Stimulated activated memory B cell treated with anti-CD40 and anti-IgM and Interleukin-4, amounts not matched to agents 10 μg/mL and 1 μg/mL and 100 μg/mL, for 72 hours (primary cell): ENCODE measurements at regions not wholly inside any gene's neighbourhood (a gene's known extent, or its start where the extent isn't known, plus 50 kb on each side); places are given as distances from the start of the nearest gene placed in this dataset.

Experiments
- ATAC-seq: fragments of 150-1000 bp; cut with Tn5 transposase; 2 replicates; pipeline ENCODE4 v1.10.0; 2021
- H3K27ac Mint-ChIP-seq: one replicate; pipeline ENCODE4 v1.8.0; 2022; ENCODE audit warnings: mild to moderate bottlenecking, mixed read lengths
- H3K27me3 Mint-ChIP-seq: one replicate; pipeline ENCODE4 v1.8.0; 2022; ENCODE audit warnings: mixed read lengths
- H3K36me3 Mint-ChIP-seq: one replicate; pipeline ENCODE4 v1.8.0; 2022; ENCODE audit warnings: mixed read lengths
- H3K4me1 Mint-ChIP-seq: one replicate; pipeline ENCODE4 v1.8.0; 2022; ENCODE audit warnings: mixed read lengths
- H3K4me3 Mint-ChIP-seq: one replicate; pipeline ENCODE4 v1.8.0; 2022; ENCODE audit warnings: mild to moderate bottlenecking, moderate library complexity, mixed read lengths
- H3K9me3 Mint-ChIP-seq: one replicate; pipeline ENCODE4 v1.8.0; 2022; ENCODE audit warnings: mixed read lengths

DNA sequence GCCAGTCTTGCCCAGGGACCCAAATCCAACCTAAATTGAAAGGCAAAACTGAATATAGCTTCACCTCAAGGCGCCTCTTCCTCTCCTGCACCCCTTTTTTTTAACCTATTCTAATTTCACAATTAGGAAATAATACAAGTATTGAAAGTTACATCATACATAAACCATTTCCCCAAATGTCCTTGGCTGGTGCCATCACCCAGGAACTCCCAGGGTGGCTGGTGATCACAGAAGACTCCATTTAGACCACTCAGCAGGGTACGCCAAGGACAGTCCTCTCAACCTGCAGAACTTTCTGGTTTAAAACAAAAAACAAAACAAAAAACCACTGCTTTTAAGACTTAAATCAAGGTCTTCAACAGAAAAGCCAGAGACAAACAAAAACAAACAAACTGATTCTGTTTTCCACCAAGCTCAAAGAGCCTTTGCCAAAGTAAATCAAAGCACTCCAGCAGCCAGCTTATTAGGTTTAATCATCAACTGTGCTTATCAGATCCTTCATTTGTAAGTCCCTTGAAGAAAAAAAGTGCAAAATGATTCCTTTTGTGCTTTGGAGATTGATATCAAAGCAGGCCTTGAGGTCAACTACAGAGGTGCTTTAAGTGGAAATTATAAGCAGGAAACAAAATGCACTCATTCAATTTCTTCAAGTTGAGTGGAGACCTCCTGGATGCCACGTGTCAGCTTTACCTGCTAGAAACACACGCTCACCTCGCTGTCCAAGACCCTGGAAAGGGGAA, 113.0 kb downstream of the ETS2 start:
- Mint-ChIP-seq H3K27me3 (peaks cover 36% of the 10 kb centered on the region), H3K4me1 (no peaks in the 10 kb centered on the region), H3K4me3 (no peak overlapping the region), H3K27ac (no peak overlapping the region), H3K36me3 (no peaks in the 10 kb centered on the region), H3K9me3 (peaks cover 6% of the 10 kb centered on the region)
- ATAC-seq: no peak

DNA sequence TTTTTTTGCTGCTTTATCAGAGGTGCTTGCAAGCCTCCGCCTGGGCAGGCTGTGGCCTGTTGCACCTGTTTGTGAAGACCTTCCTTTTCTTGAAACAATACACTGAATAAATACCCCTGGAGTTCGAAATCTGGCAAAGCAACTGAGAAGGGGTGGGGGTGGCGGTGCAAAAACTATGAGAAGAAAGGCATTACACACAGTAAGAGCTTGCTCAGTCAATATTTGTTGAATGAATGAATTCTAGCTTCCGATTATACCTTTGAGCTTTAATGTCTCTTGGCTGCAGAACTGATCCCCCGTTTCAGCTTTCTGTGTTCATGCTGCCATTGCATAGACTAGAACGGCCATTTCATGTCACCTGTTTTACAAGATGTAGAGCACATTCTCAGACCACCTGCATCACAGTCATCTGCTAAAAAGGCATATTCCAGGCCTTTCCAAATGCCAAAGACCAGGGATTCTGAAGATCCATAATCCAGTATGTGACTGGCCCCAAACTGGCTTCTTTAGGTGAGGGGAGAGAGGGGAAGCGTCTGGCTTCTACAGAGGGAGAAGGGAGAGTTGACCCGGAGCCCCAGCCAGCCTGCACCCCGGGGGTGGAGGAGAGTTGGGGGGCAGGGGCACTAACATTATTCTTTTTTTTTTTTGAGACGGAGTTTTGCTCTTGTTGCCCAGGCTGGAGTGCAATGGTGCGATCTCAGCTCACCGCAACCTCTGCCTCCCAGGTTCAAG, 111.5 kb downstream of the ETS2 start:
- H3K9me3 Mint-ChIP-seq: no peaks in the 10 kb centered on the region
- no peaks in the 10 kb centered on the region for H3K4me1 Mint-ChIP-seq
- H3K36me3 Mint-ChIP-seq: no peaks in the 10 kb centered on the region
- H3K27ac Mint-ChIP-seq: no peak overlapping the region
- H3K27me3 Mint-ChIP-seq: peaks cover 28% of the 10 kb centered on the region
- no peak overlapping the region for H3K4me3 Mint-ChIP-seq
- ATAC-seq: no peak

DNA sequence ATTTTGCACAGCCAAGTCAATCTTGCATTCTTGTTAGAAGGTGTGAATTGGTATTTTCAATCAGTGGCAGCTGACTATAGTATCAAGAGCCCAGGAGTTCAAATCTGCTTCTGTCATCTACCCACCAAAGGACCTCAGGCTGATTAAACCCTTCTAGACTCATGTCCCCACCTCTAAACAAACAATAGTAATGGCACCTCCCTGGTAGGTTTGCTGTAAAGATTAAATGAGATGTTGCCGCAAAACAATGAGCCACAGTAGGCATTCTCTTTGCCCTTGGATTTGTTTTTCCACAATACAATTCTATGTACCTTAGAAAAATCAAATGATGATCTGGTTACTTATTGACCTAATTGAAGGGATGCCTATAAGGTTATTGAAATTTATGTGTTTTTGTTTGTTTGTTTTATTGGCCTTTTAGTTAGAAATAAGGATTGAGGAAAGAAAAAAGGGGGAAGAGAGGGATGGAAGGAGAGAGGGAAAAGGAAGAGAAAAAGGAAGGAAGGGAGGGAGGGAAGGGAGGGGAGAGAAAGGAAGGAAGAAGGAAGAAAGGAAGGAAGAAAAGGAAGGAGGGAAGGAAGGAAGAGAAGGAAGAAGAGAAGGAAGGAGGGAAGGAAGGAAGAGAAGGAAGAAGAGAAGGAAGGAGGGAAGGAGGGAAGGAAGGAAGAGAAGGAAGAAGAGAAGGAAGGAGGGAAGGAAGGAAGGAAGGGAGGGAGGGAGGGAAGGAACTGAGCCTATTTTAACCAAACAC, 110.7 kb downstream of the ETS2 start:
- no peak overlapping the region for H3K27ac Mint-ChIP-seq
- H3K27me3 Mint-ChIP-seq: peaks cover 25% of the 10 kb centered on the region
- no peak for ATAC-seq
- H3K4me1 Mint-ChIP-seq: no peaks in the 10 kb centered on the region
- H3K36me3 Mint-ChIP-seq: no peaks in the 10 kb centered on the region
- no peaks in the 10 kb centered on the region for H3K9me3 Mint-ChIP-seq
- H3K4me3 Mint-ChIP-seq: no peak overlapping the region

DNA sequence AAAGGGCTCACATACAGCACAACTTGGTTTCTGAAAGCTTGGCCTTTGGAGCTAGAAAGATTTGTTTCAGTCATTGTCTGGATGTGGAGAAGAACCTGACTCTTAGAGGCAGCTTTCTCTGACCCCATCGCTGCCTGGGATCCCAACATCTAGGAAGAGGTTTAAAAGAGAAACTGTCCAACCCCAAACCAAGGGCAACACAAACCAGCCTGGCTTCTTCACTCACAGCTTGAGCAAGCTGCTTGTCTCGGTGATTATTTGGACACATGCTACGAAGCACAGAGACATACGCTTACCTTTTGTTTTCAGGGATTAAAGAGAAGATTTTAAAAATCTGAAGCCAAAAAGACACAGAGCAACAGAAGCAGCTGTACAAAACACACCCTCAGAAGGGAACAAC, 109.8 kb downstream of the ETS2 start:
- Mint-ChIP-seq H3K27ac (no peak overlapping the region), H3K4me1 (no peaks in the 10 kb centered on the region), H3K4me3 (no peak overlapping the region), H3K36me3 (no peaks in the 10 kb centered on the region), H3K9me3 (no peaks in the 10 kb centered on the region), H3K27me3 (peaks cover 24% of the 10 kb centered on the region)
- no peak for ATAC-seq

DNA sequence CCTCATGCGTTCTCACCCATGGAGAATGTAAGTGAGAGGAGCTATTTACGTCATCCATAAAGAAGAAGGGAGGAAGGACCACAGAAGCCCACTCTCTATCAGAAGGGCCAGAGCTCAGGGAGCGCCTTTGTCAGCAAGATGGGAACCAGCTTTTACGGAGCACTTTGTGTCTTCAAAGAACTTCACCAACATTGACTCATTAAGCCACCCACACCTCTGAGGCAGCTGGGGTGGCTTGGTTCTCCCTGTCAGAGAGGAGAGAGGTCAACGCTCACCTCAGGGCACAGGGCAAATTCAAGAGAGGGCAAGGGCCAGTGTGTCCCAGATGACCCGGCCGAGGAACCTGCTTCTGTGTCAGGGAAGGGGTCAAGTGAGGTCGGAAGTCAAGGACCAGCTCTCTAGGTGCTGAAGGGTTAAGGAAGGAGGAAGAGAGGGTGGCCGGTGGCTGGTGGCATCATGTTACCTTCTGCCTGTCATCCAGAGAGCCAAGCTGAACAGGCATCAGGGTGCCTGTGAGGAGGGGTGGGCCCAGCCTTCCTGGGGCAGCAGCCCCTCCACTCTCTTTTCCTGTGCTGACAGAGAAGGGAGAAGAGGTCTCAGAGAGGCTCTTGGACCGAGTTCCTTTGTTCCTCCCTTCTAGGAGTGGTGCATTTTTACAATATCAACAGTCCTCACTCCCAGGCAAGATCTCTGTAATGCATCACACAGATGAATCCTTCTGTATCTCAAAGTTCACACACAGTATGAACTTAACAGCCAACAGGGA, 109.0 kb downstream of the ETS2 start:
- ATAC-seq: no peak
- Mint-ChIP-seq H3K27me3 (peaks cover 19% of the 10 kb centered on the region), H3K4me3 (no peak overlapping the region), H3K4me1 (no peaks in the 10 kb centered on the region), H3K9me3 (no peaks in the 10 kb centered on the region), H3K36me3 (no peaks in the 10 kb centered on the region), H3K27ac (no peak overlapping the region)

DNA sequence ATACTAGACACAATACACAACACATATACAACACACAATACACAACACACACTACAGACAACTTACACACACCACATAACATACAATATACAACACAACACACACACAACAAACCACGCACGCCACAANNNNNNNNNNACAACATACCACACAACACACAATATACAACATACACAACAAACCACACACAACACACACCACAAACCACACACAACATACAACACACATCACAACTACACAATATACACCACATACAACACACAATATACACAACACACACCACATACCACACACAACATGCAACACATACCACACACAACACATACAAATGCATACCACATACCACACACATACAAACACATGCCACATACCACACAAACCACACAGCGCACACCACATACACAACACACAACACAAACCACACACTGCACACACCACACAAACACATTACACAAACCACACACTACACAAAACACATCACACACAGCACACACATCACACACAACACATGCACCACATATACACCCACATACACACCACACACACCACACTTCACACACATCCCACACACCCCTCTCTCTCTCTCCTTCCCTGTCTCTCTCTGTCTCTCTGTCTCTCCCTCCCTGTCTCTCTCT, 108.3 kb downstream of the ETS2 start:
- H3K36me3 Mint-ChIP-seq: no peaks in the 10 kb centered on the region
- H3K4me1 Mint-ChIP-seq: no peaks in the 10 kb centered on the region
- ATAC-seq: no peak
- no peak overlapping the region for H3K27ac Mint-ChIP-seq
- H3K4me3 Mint-ChIP-seq: no peak overlapping the region
- no peaks in the 10 kb centered on the region for H3K9me3 Mint-ChIP-seq
- peaks cover 18% of the 10 kb centered on the region for H3K27me3 Mint-ChIP-seq

DNA sequence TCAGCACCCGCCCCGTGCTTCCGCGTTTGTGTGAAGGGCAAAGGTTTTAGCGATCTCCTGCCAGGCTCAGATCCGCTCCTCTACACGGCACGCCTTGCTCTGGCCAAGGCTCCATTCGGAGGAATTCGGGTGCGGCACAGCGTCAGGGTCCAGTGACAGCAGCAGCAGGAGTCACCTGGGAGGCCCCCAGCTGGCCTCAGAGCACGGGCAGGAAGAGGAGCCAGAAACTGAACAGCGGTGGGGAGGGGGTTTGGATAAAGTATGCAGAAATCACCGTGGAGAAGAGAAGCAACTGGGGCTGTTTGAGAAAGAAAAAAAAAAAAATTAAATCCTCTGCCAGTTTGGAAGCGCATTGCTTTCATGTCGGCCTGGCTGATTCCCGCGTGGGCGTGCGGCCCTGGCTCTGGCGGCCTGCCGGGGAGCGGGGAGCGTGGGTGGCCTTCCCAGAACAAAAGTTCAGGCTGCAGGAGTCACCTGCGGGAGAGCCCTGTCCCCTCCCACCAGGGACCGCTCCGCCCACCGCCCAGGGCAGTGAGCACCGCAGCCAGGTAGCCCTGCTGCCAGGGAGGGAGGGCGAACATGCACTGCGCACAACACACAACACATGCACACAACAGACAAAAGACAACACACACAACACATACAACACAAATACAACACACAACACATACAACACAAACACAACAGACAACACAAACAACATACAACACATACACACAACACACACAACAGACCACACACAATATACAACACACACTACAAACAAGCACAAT, 107.6 kb downstream of the ETS2 start:
- H3K4me3 Mint-ChIP-seq: no peak overlapping the region
- no peak overlapping the region for H3K27ac Mint-ChIP-seq
- H3K4me1 Mint-ChIP-seq: no peaks in the 10 kb centered on the region
- peaks cover 23% of the 10 kb centered on the region for H3K27me3 Mint-ChIP-seq
- ATAC-seq: no peak
- no peaks in the 10 kb centered on the region for H3K9me3 Mint-ChIP-seq
- H3K36me3 Mint-ChIP-seq: no peaks in the 10 kb centered on the region

DNA sequence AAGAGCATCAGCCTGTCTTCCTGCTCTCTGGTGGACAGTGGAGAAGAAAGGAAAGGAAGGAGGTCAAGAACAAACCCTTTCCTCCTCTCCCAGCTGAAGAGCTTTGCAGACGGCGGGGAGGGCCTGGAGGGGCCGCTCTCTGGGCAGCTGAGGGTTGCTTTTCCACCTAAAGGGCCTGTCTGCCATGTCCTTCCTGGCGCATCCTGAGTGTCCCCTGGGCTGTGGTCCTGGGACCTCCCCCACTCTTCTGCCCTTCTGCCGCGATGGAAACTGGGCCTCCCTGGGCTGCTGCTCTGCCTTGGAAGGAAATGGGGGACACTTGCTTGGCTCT, 107.0 kb downstream of the ETS2 start:
- ATAC-seq: no peak
- Mint-ChIP-seq H3K27me3 (peaks cover 27% of the 10 kb centered on the region), H3K27ac (no peak overlapping the region), H3K9me3 (no peaks in the 10 kb centered on the region), H3K4me3 (no peak overlapping the region), H3K36me3 (no peaks in the 10 kb centered on the region), H3K4me1 (no peaks in the 10 kb centered on the region)

DNA sequence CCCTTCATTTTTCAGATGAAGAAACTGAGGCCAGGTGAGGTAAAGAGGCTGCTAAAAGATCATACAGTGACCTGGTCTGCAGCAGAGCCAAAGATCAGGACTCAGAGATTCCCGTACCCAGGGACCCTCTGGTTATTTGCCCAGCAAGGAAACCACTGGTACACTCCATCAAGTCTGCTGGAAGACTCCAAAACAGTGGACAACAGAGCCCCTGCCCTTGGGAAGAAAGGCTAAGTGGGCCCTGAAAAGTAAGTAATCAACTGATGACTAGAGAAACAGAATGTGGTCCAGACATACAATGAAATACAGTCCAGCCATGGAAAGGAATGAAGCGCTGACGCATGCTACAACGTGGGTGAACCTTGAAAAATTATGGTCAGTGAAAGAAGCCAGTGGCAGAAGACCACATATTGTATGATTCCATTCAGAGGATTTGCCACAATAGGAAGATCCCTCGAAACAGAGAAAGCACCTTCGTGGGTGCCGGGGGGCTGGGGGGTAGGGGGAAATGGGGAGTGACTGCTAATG, 106.4 kb downstream of the ETS2 start:
- no peak overlapping the region for H3K27ac Mint-ChIP-seq
- no peak for ATAC-seq
- H3K4me1 Mint-ChIP-seq: no peaks in the 10 kb centered on the region
- no peak overlapping the region for H3K4me3 Mint-ChIP-seq
- no peaks in the 10 kb centered on the region for H3K9me3 Mint-ChIP-seq
- H3K27me3 Mint-ChIP-seq: peaks cover 33% of the 10 kb centered on the region
- no peaks in the 10 kb centered on the region for H3K36me3 Mint-ChIP-seq

DNA sequence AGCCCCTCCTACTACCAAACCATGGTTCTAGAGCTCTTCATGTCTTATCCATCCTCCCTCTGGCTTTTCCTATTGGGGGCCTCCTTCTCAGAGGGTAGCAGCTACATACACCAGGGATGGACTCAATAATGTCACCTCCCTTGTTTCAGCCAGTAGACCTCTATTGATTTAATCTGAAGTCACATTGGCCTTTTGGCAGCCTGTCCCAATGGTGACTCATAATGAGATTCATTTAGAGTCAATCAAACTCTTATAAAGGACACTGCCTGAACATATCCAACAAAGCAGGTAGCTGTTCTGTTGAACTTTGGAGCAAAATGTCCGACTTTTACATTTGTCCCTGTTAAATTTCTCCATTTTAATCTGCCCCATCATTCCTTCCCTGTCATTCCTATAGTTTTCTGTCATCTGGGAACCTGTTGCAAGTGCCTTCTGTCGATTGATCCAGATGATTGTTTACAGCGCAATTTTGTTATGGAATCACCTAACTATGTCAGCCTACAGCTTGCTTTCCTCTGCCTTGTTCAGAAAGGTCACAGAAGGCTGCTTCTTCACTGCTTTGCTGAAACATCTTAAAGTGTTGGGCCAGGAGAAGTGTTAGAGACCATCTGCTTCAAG, 105.9 kb downstream of the ETS2 start:
- H3K27ac Mint-ChIP-seq: no peak overlapping the region
- no peak overlapping the region for H3K4me3 Mint-ChIP-seq
- no peak for ATAC-seq
- no peaks in the 10 kb centered on the region for H3K36me3 Mint-ChIP-seq
- H3K4me1 Mint-ChIP-seq: no peaks in the 10 kb centered on the region
- H3K27me3 Mint-ChIP-seq: peaks cover 33% of the 10 kb centered on the region
- H3K9me3 Mint-ChIP-seq: no peaks in the 10 kb centered on the region

DNA sequence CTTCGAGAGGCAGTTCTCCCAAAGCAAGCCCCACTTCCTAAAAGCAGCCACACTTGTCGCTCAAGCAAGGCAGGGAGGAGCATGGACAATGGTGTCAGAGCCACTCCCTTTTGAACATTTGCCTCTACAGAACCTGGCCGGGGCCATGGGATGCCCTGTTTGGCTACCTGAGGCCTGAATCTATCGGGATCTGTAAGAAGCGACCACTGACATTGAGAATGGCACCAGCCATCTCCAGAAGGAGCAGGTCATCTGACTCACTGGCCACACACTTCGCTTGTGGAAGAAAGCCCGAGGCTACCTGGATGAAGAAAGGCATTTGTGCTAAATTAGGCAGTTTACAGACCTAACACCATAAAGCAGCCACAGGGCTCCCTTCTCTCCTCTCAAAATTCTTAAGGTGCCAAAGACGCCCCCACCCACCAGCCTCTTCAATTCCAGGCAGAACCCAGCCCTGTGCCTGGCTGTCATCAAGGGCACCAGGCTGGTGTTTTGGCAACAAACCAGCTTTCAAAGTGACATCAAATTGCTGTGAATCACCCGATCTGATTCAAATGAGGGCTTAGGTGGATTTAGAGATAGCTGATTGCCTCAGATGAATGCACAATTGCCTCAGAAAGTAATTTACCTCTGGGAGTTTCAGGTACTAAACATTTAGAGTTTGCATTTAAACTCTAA, 104.8 kb downstream of the ETS2 start:
- H3K4me3 Mint-ChIP-seq: no peak overlapping the region
- no peak overlapping the region for H3K27ac Mint-ChIP-seq
- no peaks in the 10 kb centered on the region for H3K4me1 Mint-ChIP-seq
- no peak for ATAC-seq
- peaks cover 26% of the 10 kb centered on the region for H3K27me3 Mint-ChIP-seq
- H3K9me3 Mint-ChIP-seq: no peaks in the 10 kb centered on the region
- H3K36me3 Mint-ChIP-seq: no peaks in the 10 kb centered on the region

DNA sequence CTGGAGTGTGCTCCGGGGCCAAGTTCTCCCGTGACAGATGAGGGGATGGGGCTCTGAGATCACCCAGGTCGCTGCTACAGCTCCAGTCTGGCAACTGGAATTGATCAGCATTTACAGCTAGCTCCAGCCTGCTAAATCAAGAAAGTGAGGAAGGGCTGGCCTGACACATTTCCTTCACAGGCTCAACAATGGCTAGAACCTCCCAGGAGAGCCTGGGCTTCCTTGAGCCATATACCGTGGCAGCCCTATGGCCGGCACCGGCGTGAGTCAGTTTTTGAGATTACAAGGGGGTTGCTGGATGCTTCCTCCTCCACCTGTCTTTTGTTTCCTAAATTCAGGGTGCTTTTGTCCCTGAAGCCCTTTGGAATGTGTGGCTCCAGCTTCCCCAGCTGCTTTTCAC, 104.2 kb downstream of the ETS2 start:
- peaks cover 26% of the 10 kb centered on the region for H3K27me3 Mint-ChIP-seq
- ATAC-seq: no peak
- H3K4me3 Mint-ChIP-seq: no peak overlapping the region
- H3K27ac Mint-ChIP-seq: no peak overlapping the region
- no peaks in the 10 kb centered on the region for H3K9me3 Mint-ChIP-seq
- no peaks in the 10 kb centered on the region for H3K36me3 Mint-ChIP-seq
- H3K4me1 Mint-ChIP-seq: no peaks in the 10 kb centered on the region

DNA sequence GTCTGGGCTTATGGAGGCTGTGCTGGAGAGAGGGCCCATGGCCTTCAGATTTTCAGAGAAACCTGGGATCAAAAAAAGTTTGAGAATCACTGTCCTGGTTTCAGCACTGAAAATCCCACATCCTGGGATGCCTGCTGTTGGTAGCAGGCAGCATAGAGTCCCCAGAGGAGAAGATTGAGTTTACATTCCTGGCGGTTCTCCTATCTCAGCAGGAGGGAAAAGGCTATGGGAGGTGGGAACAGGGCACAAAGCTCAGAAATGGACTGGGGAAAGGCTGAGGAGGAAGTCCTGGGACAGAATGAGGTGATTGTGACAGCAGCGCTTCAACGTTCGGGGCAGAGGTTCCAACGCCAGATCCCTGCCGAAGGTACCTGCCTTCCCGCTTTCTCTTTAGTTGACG, 103.4 kb downstream of the ETS2 start:
- no peak overlapping the region for H3K4me3 Mint-ChIP-seq
- H3K4me1 Mint-ChIP-seq: no peaks in the 10 kb centered on the region
- ATAC-seq: no peak
- no peak overlapping the region for H3K27ac Mint-ChIP-seq
- H3K36me3 Mint-ChIP-seq: no peaks in the 10 kb centered on the region
- H3K9me3 Mint-ChIP-seq: no peaks in the 10 kb centered on the region
- peaks cover 26% of the 10 kb centered on the region for H3K27me3 Mint-ChIP-seq
